HCT116 (cell line): ENCODE measurements at regions not wholly inside any gene's neighbourhood (a gene's known extent, or its start where the extent isn't known, plus 50 kb on each side); places are given as distances from the start of the nearest gene placed in this dataset.

Experiments
- ATAC-seq: fragments of 200-7000 bp; cut with Tn5 transposase; 2 replicates; pipeline ENCODE4 v1.9.1; 2020; ENCODE audit warnings: mild to moderate bottlenecking, moderate library complexity
- BruUV-seq: library from RNA; stranded (reverse); fragments of 400-500 nt; replicated peaks from 2 replicates; lab custom pipeline; 2021; lab: Mats Ljungman, UMichigan
- CTCF ChIA-PET: fragments of 300-600 bp; sonication (Branson Sonifier 250); formaldehyde crosslinking; loops from one replicate; lab custom pipeline; 2021; ENCODE audit warnings: antibody characterized with exemption; lab: Charles Lee
- POLR2A ChIA-PET: fragments of 300-600, 350-600 bp; sonication (Branson Sonifier 250); formaldehyde crosslinking; loops from one replicate; lab custom pipeline; 2021; ENCODE audit warnings: antibody characterized with exemption; lab: Charles Lee
- RAD21 ChIA-PET, 2 experiments: fragments of 300-600 bp; sonication (Branson Sonifier 250); formaldehyde crosslinking; loops; one replicate each; lab custom pipeline; 2023; ENCODE audit warnings: low total read pairs in 2 of 2; ENCODE audit not compliant: uncharacterized antibody in 2 of 2, unreplicated experiment in 2 of 2, low non-redundant PET in 1 of 2; lab: Charles Lee
- DNase-seq: peaks from one replicate; pipeline ENCODE4 v3.0.0-alpha.2; 2010; ENCODE audit warnings: low read depth, low spot score
- H2AFZ ChIP-seq: fragments of 200-600 bp; shearing (Covaris generic), sonication (generic); 2 replicates; pipeline ENCODE4 v1.6.1; 2017; ENCODE audit warnings: low read depth, mixed run types, mixed read lengths, antibody characterized with exemption, low read length; ENCODE audit not compliant: poor library complexity, severe bottlenecking
- H3K27ac ChIP-seq: 2 replicates; pipeline ENCODE4 v1.5.1; 2012; ENCODE audit warnings: low read depth, low read length
- H3K27me3 ChIP-seq: fragments of 200-600 bp; sonication (generic); 2 replicates; pipeline ENCODE4 v1.6.1; 2016; ENCODE audit warnings: mixed run types, low read length, mixed read lengths; ENCODE audit not compliant: insufficient read depth
- H3K36me3 ChIP-seq, 2 experiments: fragments of 200-500 bp in 1 of 2; fragments of 200-600 bp in 1 of 2; sonication (Bioruptor generic) in 1 of 2; sonication (generic) in 1 of 2; 2 replicates each; pipeline versions ENCODE4 v1.5.1 to v1.6.1; 2014 to 2016; ENCODE audit warnings: low read length in 2 of 2, inconsistent platforms in 1 of 2, mixed read lengths in 1 of 2, mixed run types in 1 of 2; ENCODE audit not compliant: insufficient read depth in 2 of 2, control insufficient read depth in 1 of 2
- H3K4me1 ChIP-seq, 2 experiments: fragments of 200-600 bp in 1 of 2; sonication (generic) in 1 of 2; 2 replicates each; pipeline versions ENCODE4 v1.5.1 to v1.6.1; 2012 to 2017; ENCODE audit warnings: low read length in 2 of 2, inconsistent platforms in 1 of 2, mild to moderate bottlenecking in 1 of 2, mixed read lengths in 1 of 2, mixed run types in 1 of 2, moderate library complexity in 1 of 2; ENCODE audit not compliant: insufficient read depth in 2 of 2, control insufficient read depth in 1 of 2
- H3K4me2 ChIP-seq: fragments of 200-600 bp; sonication (generic); 2 replicates; pipeline ENCODE4 v1.6.1; 2017; ENCODE audit warnings: mixed run types, low read length, mixed read lengths
- H3K4me3 ChIP-seq, 2 experiments: fragments of 200-600 bp in 1 of 2; sonication (generic) in 1 of 2; replicated peaks in 1 of 2; 2 replicates each; pipeline ENCODE4 v1.5.1; 2011 to 2016; ENCODE audit warnings: low read length in 2 of 2, control low read depth in 1 of 2, low read depth in 1 of 2, mild to moderate bottlenecking in 1 of 2, mixed read lengths in 1 of 2, mixed run types in 1 of 2
- H3K79me2 ChIP-seq: fragments of 200-600 bp; sonication (generic); 2 replicates; pipeline ENCODE4 v1.6.1; 2017; ENCODE audit warnings: mild to moderate bottlenecking, mixed run types, low read length, moderate library complexity, mixed read lengths; ENCODE audit not compliant: insufficient read depth
- H3K9ac ChIP-seq: fragments of 200-600 bp; sonication (generic); 2 replicates; pipeline ENCODE4 v1.6.1; 2016; ENCODE audit warnings: low read length, mixed read lengths
- H3K9me2 ChIP-seq: fragments of 200-600 bp; sonication (generic), shearing (Covaris generic); 2 replicates; pipeline ENCODE4 v1.6.1; 2017; ENCODE audit warnings: mixed run types, mild to moderate bottlenecking, moderate library complexity; ENCODE audit not compliant: insufficient read depth
- H3K9me3 ChIP-seq, 2 experiments: fragments of 200-500 bp in 1 of 2; fragments of 200-600 bp in 1 of 2; sonication (Bioruptor generic) in 1 of 2; sonication (generic) in 1 of 2; 2 replicates each; pipeline ENCODE4 v1.6.1; 2014 to 2017; ENCODE audit warnings: low read length in 2 of 2, mixed read lengths in 2 of 2, inconsistent platforms in 1 of 2, low read depth in 1 of 2, mild to moderate bottlenecking in 1 of 2, mixed run types in 1 of 2, moderate library complexity in 1 of 2; ENCODE audit not compliant: control insufficient read depth in 1 of 2, insufficient read depth in 1 of 2
- H4K20me1 ChIP-seq: fragments of 200-600 bp; sonication (generic), shearing (Covaris generic); 2 replicates; pipeline ENCODE4 v1.6.1; 2017; ENCODE audit warnings: mixed run types, mild to moderate bottlenecking, moderate library complexity; ENCODE audit not compliant: insufficient read depth
- ATF3 ChIP-seq: IDR thresholded peaks from 2 replicates; pipeline ENCODE4 v1.6.1; 2012
- CBX3 ChIP-seq: IDR thresholded peaks from 2 replicates; pipeline ENCODE4 v1.6.1; 2012; ENCODE audit warnings: low read depth
- EGR1 ChIP-seq: IDR thresholded peaks from 2 replicates; pipeline ENCODE4 v1.6.1; 2012; ENCODE audit warnings: low read depth
- ELF1 ChIP-seq: IDR thresholded peaks from 2 replicates; pipeline ENCODE4 v1.6.1; 2012; ENCODE audit warnings: low read depth, borderline replicate concordance
- EZH2 ChIP-seq: fragments of 200-600 bp; sonication (generic); IDR thresholded peaks from 2 replicates; pipeline ENCODE4 v1.6.1; 2017; ENCODE audit warnings: antibody characterized with exemption, mixed run types
- FOSL1 ChIP-seq: IDR thresholded peaks from 2 replicates; pipeline ENCODE4 v1.6.1; 2012; ENCODE audit warnings: low read depth
- JUND ChIP-seq: IDR thresholded peaks from 2 replicates; pipeline ENCODE4 v1.6.1; 2012
- POLR2A ChIP-seq: IDR thresholded peaks from 2 replicates; pipeline ENCODE4 v1.7.0; 2011; ENCODE audit warnings: borderline replicate concordance; ENCODE audit not compliant: insufficient read depth, insufficient read length; ENCODE audit errors: extremely low read depth
- REST ChIP-seq: IDR thresholded peaks from 2 replicates; pipeline ENCODE4 v1.6.1; 2012; ENCODE audit warnings: low read depth
- SRF ChIP-seq: IDR thresholded peaks from 2 replicates; pipeline ENCODE4 v1.6.1; 2012; ENCODE audit warnings: low read depth
- YY1 ChIP-seq: IDR thresholded peaks from 2 replicates; pipeline ENCODE4 v1.6.1; 2011; ENCODE audit warnings: low read length, low read depth, moderate library complexity, mild to moderate bottlenecking; ENCODE audit not compliant: insufficient replicate concordance; ENCODE audit errors: extremely low read depth
- ZBTB33 ChIP-seq: IDR thresholded peaks from 2 replicates; pipeline ENCODE4 v1.6.1; 2011; ENCODE audit warnings: mild to moderate bottlenecking, low read length, moderate library complexity; ENCODE audit not compliant: insufficient replicate concordance; ENCODE audit errors: extremely low read depth
- ZFX ChIP-seq: fragments of 450-650 bp; IDR thresholded peaks from 2 replicates; pipeline ENCODE4 v1.6.1; 2017
- intact Hi-C: fragments of 100-400 bp; cut with micrococcal nuclease; formaldehyde crosslinking; loops from 2 replicates; pipeline ENCODE4 v1.10.0; 2022

GRCh38 chr13:44157606-44158005 is 216.0 kb upstream of the SERP2 start:
- Histone ChIP-seq H3K9me2 (no peaks in the 10 kb centered on the region), H3K9me3 (no peaks in the 10 kb centered on the region), H3K9ac (no peak overlapping the region), H3K4me1 (no peaks in the 10 kb centered on the region), H3K4me3 (no peak overlapping the region), H3K4me2 (no peak overlapping the region), H3K36me3 (no peaks in the 10 kb centered on the region), H2AFZ (no peak overlapping the region), H4K20me1 (no peaks in the 10 kb centered on the region), H3K27ac (no peak overlapping the region), H3K79me2 (no peaks in the 10 kb centered on the region), H3K27me3 (no peaks in the 10 kb centered on the region)
- TF ChIP-seq POLR2A (no peak), ZFX (no peak), CBX3 (no peak), EGR1 (no peak), ZBTB33 (no peak), JUND (no peak), REST (no peak), FOSL1 (no peak), EZH2 (no peak), YY1 (no peak), SRF (no peak), ATF3 (no peak), ELF1 (no peak)
- CTCF ChIA-PET: no interaction called here
- BruUV-seq: no TSS peak
- DNase-seq (no peak), ATAC-seq (no peak)
- RAD21 ChIA-PET: no interaction called here
- POLR2A ChIA-PET: no interaction called here
- intact Hi-C loops: no loop called here
